ENCODE measurements at regions not wholly inside any gene's neighbourhood (a gene's known extent, or its start where the extent isn't known, plus 50 kb on each side); places are given as distances from the start of the nearest gene placed in this dataset.

DNA sequence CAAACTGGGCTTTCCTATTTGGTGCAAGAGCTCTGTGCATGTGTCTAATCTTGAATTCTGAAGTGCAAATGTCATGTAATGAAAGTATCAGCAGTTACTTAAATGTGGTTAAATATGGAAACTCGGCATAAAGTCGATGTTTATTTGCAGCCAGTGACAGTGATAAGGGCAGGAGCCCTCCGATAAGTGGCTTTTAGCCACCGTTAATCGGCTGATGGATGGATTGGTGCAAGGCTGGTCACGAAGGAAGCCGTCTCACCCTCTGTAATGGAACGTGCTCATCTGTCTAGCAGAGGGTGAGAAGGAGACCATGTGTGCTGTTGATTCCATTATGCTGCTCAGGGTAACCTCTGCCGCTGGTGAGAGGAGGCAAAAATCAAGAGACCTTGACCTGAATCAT is 121.8 kb upstream of the PAX6 start:
- ATAC-seq (no peak), DNase-seq (no peak)
- no peaks in the 10 kb centered on the region for H3K27me3 ChIP-seq
- no peaks in the 10 kb centered on the region for H3K9me3 ChIP-seq
- H3K27ac ChIP-seq, result no peak overlapping the region
- no peaks in the 10 kb centered on the region for H3K36me3 ChIP-seq
- 41% methylated on average over 9 of the region's 9 CpGs for WGBS (ENCODE audit: insufficient coverage, low coverage, low lambda C conversion rate, missing lambda C conversion rate)
- H3K4me3 ChIP-seq, result no peak overlapping the region
- TF ChIP-seq, protein P1, sequence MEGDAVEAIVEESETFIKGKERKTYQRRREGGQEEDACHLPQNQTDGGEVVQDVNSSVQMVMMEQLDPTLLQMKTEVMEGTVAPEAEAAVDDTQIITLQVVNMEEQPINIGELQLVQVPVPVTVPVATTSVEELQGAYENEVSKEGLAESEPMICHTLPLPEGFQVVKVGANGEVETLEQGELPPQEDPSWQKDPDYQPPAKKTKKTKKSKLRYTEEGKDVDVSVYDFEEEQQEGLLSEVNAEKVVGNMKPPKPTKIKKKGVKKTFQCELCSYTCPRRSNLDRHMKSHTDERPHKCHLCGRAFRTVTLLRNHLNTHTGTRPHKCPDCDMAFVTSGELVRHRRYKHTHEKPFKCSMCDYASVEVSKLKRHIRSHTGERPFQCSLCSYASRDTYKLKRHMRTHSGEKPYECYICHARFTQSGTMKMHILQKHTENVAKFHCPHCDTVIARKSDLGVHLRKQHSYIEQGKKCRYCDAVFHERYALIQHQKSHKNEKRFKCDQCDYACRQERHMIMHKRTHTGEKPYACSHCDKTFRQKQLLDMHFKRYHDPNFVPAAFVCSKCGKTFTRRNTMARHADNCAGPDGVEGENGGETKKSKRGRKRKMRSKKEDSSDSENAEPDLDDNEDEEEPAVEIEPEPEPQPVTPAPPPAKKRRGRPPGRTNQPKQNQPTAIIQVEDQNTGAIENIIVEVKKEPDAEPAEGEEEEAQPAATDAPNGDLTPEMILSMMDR (IDR thresholded peaks at IDR 0.05), result no peak
- TF ChIP-seq POLR2A (IDR thresholded peaks at IDR 0.05), result no peak
- no peaks in the 10 kb centered on the region for H3K4me1 ChIP-seq
- intact Hi-C loops (cut with DNase I), result no loop called here

GRCh38 chr11:31927982-31928381 is 116.9 kb upstream of the PAX6 start:
- no peaks in the 10 kb centered on the region for H3K27me3 ChIP-seq
- H3K27ac ChIP-seq, result no peak overlapping the region
- intact Hi-C loops (cut with DNase I), result no loop called here
- no peak for ATAC-seq
- no peaks in the 10 kb centered on the region for H3K36me3 ChIP-seq
- no peak for TF ChIP-seq POLR2A (IDR thresholded peaks at IDR 0.05)
- TF ChIP-seq, protein P1 (IDR thresholded peaks at IDR 0.05), result no peak
- no peak for DNase-seq
- no peak overlapping the region for H3K4me3 ChIP-seq
- no peaks in the 10 kb centered on the region for H3K4me1 ChIP-seq
- WGBS (ENCODE audit: insufficient coverage, low coverage, low lambda C conversion rate, missing lambda C conversion rate), result 69% methylated on average over 4 of the region's 4 CpGs
- H3K9me3 ChIP-seq, result no peaks in the 10 kb centered on the region

- Histone ChIP-seq H3K27ac (no peak overlapping the region), H3K4me1 (no peaks in the 10 kb centered on the region), H3K9me3 (no peaks in the 10 kb centered on the region), H3K27me3 (no peaks in the 10 kb centered on the region), H3K4me3 (no peak overlapping the region), H3K36me3 (no peaks in the 10 kb centered on the region)
- ATAC-seq (no peak), DNase-seq (no peak)
- TF ChIP-seq POLR2A (IDR thresholded peaks at IDR 0.05), result no peak
- TF ChIP-seq, protein P1 (IDR thresholded peaks at IDR 0.05), result no peak
- intact Hi-C loops (cut with DNase I), result no loop called here
- WGBS (ENCODE audit: insufficient coverage, low coverage, low lambda C conversion rate, missing lambda C conversion rate), result 56% methylated on average over 3 of the region's 3 CpGs
Measured at GRCh38 chr11:31926816-31927528, 115.8 kb upstream of the PAX6 start.

DNA sequence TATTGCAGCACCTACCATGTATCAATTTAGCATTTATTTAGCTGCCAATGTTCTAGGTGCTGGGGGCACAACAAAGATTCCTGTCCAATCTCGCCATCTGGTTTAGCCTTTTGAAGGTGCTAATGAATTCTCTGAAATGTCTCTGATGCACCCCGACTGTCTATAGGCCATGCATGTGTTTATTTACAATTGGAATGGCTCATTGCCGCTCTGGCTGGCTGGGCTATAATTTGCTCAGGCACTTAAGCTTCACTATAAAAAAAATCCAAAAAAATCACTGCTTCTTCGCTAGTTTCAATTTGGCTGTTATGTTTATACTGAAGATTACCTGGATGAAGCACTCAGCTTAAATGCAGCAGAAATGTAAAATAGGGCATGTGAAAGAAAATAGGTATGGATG is 115.0 kb upstream of the PAX6 start:
- intact Hi-C loops (cut with DNase I), result no loop called here
- ATAC-seq (no peak), DNase-seq (no peak)
- no peak for TF ChIP-seq POLR2A (IDR thresholded peaks at IDR 0.05)
- TF ChIP-seq, protein P1 (IDR thresholded peaks at IDR 0.05), result no peak
- H3K4me3 ChIP-seq, result no peak overlapping the region
- H3K9me3 ChIP-seq, result no peaks in the 10 kb centered on the region
- no peaks in the 10 kb centered on the region for H3K36me3 ChIP-seq
- 81% methylated on average over 4 of the region's 4 CpGs for WGBS (ENCODE audit: insufficient coverage, low coverage, low lambda C conversion rate, missing lambda C conversion rate)
- no peaks in the 10 kb centered on the region for H3K27me3 ChIP-seq
- no peak overlapping the region for H3K27ac ChIP-seq
- H3K4me1 ChIP-seq, result no peaks in the 10 kb centered on the region
